Stimulated activated CD4-positive, alpha-beta T cell treated with anti-CD3 and anti-CD28 coated beads, Interleukin-1b, Interleukin-23, amount 100 ng/mL, for 4 hours (primary cell): ENCODE measurements at regions not wholly inside any gene's neighbourhood (a gene's known extent, or its start where the extent isn't known, plus 50 kb on each side); places are given as distances from the start of the nearest gene placed in this dataset.
"Not testable (repeated sequence)": the region's sequence is repeated elsewhere in the genome, so short reads cannot be mapped to it uniquely, and the experiment has no call there.

ENCODE experiments used
- DNase-seq, 2 donors: peaks; one replicate each; pipeline ENCODE4 v3.0.0-alpha.2; 2020; ENCODE audit warnings: low read depth in 2 of 2

DNA sequence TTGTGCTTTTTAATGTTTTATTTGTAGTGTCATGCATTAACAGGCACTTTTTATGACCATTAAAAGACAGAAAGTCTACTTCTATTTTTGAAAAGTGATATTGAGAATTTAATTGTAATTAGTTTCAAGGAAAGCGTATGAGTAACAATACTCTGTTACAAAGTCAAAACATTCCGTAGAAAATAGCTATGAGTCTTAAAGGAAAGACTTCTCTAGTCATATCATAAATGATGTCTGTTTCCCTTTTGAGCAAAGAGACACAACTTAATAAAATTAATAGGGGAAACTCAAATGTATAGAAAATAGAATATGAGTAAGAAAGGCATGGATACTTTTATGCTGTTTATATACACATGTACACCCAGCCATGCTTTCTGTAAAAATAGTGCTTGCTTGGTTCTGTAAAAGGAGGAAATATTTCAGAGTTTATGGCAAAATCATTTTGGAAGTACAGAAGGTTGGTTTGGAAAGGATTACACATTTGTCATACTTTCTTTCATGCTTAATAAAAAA is 107.8 kb upstream of the AHI1 start:
- DNase-seq = no peak

DNA sequence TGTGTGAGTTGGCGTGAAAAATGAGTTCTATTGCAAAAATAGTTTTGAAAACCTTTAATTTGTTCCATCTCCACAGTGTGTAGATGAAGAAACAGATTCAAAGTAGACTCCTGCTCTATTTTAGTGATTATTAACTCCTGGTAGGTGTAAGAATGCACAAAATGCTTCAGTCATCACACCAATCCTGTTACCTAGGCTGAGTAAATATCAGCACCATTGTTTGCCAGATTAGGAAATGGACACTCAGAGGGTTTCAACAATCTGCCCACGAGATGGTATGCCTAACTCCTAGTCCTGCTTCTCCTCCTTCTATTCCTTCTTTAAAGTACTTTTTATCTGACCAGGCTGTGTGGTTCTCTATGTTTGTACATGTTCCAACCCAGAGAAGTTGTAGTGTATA is 108.9 kb upstream of the AHI1 start:
- DNase-seq = no peak

DNA sequence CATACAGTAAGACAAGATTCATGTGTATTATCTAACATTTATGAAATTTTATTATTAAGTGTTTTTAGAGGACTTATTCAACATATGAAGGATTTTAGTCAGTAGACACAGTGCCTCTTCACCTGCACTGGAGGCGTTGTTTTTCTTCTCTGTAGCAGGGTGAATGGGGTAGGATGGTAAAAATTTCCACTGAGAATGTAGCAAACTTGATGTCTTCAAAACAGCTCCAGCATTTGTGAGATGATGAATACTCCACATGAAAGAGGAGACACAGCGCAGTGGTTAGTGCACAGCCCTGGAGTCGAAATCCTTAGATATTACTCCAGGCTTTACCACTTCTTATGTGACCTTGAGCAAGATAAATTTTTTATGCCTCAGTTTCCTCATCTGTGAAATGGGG is 110.5 kb upstream of the AHI1 start:
- DNase-seq = no peak

DNA sequence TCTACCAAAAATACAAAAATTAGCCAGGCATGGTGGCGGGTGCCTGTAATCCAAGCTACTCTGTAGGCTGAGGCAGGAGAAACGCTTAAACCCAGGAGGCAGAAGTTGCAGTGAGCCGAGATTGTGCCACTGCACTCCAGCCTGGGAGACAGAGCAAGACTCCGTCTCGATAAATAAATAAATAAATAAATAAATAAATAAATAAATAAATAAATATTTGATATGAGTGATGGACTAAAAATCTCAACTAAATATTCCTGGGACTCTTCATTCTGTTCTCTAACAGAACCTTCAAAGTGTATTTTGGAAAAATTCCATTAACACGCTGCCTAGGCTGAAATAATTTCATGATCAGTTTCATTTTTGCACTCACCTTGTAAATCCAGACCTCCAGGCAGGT is 112.7 kb upstream of the AHI1 start:
- not testable (repeated sequence) for DNase-seq

DNA sequence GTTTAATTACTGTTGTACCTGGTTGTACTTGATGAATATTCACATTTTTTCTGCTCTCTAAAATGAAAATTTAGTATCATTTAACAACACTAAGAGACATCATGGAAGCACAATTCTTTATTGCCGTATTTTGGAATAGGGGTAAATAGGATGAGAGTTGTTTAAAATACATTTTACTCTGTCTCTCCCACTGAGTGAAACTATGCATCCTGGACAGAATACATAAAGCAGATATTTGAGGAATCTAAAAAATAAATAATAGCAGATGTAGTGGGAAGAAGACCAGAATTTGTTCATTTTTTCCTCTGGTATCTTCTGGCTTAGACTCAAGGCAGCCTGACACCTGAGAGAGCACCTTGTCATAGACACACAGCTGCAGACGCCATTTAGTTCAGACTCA is 119.1 kb upstream of the AHI1 start:
- no peak for DNase-seq

DNA sequence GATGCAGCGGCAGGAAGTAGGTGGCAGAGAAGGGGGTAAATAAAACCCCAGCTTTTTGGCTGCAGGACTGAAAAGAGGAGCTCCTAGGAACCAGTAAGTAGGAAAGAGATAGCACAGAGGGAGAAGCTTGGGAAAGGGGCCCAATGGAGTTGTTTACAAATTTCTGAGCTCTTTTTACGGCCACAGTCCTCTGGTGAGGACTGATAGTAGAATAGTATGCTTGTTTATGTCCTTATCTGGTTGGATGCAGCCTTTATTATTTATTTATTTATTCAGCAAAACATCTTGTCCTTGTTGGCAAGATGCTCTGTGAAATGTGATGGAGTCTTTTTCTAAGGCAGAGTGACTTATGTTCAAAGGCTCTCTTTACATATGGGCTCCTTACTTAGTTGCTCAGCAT is 119.7 kb upstream of the AHI1 start:
- no peak for DNase-seq

DNA sequence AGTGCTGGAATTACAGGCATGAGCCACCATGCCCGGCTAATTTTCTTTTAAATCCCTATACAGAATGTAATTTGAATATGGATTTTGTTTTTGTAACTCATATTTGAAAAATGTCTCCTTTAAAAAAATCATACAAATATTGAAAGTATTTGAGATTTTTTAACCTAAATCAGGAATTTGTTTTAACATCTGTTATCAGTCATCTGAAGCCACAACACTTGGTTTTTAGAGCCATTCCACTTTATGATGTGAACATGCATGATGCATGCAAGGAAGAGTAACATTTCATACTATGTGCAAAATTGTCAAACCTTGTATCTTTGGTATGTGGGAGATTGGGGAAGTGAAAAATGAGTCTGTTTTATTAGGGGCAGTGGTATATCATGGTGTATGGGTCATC is 124.5 kb upstream of the AHI1 start:
- no peak for DNase-seq

DNA sequence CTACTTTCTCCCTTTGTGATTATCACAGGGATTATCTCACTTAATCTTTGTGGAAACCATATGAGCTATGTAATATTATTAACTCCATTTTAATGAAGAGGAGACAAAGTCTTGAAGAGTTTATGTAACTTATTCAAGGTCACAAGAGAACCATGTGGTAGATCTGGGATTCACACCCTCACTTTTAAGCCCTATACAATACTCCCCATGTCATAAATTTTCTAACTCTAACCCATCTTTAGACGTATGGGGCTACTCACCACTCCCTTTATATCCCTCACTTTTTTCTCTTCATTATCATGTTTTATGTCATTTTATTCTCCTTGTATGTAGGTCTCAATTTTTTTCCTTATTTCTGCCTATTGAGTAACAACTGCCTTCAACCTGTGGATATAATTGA is 126.4 kb upstream of the AHI1 start:
- no peak for DNase-seq

DNA sequence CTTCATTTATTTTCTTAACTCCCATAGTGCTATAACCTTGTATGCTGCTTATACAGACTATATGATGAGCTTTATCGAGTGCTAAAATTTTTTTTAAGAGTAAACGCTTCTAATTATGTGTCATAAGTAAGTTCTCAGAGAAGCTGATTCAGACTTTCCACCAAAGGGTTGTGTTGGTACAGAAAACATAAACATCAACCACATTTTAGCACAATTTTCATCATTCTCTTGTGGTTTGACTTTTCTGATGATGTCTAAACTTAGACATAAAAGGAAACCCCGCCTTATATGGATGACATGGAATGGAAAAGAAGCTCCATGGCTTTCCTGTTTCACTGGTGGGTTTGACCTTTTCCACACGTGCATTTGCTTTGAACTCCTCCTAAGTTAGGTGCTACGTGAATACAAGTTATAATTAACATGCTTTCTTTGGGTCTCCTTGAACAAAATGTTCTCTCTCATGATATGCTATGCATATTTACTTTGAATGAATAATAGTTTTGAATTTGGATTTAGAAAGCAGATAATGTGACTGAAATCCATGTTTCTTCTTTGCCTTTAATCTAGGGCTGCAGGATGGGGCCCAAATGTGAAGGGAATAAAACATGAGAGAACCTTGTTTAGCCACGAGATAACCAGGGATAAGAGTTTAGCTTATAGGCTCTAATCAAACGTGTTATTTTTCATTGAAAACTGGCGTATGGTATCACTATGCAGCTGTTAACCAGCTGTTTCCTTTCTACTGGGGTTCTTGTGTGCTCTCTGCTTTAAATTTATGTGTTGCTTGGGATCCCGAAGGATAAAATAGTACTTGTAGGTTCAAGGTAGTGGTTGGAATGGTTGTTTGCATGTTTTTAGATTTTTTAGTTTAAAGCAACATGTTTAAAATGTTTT is 127.1 kb upstream of the AHI1 start:
- no peak for DNase-seq

DNA sequence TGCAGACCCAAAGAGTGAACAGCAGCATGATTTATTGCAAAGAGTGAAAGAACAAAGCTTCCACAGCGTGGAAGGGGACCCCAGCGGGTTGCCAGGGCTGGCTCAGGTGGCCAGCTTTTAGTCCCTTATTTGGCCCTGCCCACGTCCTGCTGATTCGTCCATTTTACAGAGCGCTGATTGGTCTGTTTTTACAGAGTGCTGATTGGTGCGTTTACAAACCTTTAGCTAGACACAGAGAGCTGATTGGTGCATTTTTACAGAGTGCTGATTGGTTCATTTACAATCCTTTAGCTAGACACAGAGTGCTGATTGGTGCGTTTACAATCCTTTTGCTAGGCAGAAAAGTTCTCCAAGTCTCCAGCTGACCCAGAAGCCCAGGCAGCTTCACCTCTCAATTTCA is 128.5 kb upstream of the AHI1 start:
- DNase-seq = not testable (repeated sequence)

DNA sequence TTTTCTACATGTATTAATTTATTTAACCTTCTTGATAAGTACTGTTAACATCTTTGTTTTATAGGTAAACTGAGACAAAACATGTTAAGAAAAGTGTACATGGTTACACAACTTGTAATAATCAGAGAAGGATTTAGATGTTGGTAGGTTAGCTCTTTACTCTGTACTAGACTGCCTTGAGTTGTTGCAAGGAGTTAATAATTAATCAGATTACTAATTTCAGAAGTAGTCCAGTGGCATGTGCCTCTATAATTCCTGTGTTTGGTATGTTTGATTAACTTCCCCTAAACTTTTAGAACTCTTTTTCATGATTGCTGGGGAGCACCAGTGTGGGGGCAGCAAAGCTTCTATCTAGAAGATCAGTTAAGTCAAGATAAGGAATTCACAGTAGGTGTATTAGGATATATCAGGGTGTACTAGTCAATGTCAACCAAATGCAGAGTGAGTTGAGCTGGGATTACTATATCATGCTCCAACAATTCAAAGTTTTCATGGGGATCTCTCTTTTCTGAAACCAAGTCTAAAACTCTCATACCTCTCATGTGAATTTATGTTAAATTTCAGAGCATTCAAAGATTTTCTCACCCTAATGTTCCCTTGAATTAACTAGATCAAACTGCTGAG is 129.7 kb upstream of the AHI1 start:
- no peak for DNase-seq

DNA sequence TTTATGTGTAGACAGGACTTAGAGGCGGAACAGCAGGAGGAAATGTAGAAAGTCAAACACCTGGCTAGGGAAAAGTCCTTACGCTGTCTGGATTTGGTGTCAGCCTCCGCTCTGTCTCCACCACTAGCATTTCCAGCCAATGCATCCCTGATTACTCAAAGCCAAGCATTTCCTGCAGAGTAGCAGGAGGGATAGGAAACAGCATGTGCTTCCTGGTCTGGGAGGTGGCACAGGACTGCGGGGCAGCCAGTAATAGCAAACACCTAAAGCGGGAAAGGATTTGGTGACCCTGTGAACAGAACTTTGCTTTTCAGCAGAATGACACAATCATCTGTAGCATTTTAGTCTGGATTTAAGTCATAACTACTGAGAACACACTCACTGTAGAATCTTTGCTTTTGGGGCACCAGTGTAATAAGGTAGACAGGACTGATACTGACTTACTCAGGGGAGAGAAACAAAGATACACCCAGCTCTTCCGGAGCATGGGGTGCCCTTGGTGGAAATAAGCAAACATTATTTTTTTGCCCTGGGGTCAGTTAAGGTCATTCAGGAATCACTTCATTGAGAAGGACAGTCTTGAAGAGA is 133.3 kb upstream of the AHI1 start:
- DNase-seq = no peak

DNA sequence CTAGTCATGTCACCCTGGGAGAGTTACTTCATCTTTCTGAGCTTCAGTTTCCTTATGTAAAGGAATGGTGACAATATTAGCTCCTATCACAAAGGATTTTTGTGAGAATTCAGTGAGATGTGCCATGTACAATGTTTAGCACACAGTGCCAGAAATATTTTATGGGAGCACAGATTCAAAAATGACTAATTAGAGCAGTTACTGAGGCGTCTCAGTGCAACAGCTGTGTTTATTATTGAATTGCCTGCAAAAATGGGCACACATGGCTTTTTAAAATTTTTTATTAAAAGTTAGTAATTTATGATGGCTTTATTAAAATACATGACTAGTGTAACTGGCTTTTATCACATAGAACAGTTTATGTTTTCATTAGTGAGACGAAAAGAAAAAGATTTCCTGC is 134.3 kb upstream of the AHI1 start:
- no peak for DNase-seq

DNA sequence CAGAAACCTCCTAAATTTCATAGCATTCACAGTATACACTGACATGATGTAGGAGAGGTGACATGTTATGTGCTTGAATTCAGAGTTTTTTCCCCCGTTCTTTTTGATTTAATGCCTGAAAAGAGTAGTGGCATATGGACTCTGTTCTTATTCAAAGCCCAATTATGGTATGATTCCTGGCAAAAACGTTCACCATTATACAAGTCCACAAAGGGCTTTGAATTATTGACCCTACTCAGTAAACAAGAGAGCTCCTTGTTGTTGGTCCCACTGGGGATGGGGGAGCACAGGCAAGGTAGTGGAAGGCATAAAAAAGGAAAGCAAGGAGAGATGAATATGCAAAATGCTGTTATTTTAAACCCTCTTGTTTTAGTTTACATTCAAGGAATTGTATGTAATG is 136.0 kb upstream of the AHI1 start:
- DNase-seq = no peak

DNA sequence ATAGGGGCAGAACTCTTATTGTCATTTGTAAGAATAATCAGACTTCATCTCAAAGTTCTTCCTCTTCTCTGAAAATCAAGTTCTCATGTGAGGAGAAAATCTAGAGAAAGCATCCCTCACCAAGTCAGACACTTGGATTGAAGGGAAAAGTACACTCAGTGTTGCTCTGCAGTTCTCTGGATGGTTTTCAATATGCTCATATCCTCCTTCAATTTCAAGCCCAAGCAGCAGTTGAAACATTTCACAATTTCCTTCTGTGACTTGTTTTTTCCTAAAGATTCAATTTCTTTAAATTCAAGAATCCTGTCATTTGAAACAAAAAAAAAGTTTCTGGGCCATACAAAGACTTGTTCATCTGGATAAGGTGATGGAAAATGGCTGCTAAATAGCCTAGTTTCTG is 140.2 kb upstream of the AHI1 start:
- no peak for DNase-seq

DNA sequence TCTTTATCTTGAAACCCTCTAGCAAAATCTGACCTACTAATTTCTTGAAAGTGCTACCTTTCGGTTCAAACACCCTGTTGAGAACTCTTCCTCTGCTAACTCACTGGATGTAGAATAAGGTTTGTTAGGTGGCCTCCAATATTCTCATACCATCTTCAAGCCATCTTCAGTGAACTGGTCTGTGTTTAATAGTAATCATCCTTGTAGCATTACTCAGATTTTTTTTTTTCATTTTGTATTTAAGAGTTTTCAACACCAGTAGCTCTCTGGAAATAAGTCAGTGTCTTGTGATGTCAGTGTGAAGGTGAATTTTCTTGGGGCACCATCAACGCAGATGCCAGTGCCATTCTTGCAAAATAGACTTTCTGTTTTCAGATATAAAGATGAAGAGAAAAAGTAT is 140.6 kb upstream of the AHI1 start:
- DNase-seq = no peak

DNA sequence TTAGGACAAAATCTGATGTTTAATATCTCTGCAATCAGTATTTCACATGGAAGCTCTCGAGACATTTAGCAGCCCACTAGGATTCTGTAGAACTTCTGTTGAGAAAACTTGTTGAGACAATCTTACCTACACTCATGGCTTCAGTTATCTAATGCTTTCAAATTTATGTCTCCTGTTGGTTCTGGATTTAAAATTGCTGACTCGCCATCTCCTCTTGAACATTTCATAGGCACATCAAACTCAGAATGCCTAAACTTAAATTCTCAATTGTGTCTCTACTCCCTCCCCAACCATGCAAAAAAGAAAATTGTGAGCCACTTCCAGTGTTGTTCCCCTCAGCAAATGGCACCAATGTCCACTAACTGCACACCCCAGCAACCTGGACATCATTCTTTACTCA is 142.5 kb upstream of the AHI1 start:
- no peak for DNase-seq

DNA sequence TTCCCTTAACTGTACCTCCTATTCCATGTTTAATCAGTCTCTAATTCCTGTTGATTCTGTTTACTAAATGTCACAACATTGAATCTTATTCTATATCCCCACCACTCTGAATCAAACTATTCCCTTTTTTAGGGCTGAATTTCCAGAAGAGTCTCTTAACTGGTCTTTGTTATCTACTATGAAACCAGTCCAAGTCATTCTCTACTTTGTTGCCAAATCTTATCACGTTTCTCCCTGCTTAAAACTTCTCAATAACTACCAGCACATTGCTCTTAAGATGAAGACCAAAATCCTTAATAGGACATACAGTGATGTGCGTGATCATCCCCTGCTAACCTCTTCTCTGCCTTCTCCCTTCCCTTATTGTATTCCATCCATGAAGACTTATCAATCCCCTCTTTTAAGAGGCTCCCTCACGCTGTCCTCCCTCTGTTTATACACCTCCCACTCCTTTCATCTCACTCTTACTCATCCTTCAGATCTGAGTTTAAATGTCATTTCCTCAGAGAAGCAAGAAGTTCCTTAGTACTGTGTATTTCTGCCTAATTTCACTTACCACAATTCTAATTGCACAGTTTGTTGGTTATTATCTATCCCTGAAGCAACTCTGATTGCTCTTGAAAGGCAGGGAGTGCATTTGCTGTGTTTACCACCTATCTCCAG is 143.0 kb upstream of the AHI1 start:
- no peak for DNase-seq

DNA sequence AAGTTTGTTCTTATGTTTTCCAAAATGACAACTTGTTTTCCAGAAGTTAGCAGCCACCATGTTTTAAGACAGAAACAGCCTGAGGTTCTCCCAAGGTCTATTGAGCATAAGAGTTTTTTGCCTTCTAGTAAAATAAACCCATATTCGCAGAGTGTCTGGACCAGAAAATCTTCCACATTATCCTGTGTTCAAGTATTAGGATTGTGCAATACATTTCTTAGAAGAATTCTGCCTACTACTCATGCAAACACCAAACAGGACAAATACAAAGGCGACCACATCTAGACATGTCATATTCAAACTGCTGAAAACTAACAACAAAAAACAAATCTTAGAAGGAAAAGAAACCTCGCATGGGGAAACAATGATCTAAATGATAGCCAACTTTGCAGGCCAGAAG is 145.4 kb upstream of the AHI1 start:
- DNase-seq = no peak

DNA sequence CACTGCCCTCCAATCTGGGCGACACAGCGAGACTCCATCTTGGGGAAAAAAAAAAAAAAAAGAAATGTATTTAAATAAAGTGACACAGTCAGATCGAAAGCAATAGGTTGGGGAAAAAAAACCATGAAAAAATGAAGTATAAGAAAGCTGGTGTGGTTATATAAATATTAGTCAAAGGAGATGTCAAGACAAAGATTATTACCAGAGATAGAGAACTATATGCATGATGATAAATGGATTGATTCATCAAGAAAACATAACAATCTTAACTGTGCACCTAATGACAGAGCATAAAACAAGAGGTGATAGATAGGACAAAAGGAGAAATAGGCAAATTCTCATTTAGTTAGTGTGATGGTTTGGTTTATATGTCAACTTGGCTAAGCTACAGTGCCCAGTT is 146.9 kb upstream of the AHI1 start:
- DNase-seq = no peak

DNA sequence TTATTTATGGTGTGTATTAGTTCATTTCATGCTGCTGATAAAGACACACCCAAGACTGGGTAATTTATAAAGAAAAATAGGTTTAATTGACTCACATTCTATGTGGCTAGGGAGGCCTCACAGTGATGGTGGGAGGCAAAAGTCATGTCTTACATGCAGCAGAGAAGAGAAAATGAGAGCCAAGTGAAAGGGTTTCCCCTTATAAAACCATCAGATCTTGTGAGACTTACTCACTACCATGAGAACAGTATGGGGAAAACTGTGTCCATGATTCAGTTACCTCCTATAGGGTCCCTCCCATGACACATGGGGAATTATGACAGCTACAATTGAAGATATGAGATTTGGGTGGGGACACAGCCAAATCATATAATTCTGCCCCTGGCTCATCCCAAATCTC is 150.0 kb upstream of the AHI1 start:
- DNase-seq = no peak

DNA sequence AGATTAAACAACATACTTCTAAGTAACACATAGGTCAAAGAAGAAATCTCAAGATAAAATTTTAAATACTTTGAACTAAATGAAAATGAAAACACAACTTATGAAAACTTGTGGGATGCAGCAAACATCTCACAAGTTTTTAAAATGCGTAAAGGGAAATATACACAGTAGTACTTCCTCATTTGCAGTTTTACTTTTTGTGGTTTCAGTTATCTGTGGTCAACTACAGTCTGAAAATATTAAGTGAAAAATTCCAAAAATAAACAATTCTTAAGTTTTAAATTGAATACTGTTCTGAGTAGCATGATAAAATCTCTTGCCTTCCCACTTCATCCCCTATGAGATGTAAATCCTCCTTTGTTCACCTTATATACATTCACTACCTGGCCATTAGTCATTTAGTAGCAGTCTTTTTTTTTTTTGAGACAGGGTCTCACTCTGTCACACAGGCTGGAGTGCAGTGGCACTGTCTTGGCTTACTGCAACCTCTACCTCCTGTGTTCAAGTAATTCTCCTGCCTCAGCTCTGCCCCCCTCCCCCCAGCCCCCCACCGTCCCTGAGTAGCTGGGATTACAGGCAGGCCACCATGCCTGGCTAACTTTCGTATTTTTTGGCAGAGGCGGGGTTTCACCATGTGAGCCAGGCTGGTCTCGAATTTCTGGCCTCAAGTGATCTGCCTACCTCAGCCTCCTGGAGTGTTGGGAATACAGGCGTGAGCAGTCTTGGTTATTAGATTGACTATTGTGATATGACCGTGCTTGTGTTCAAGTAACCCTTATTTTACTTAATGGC is 154.6 kb upstream of the AHI1 start:
- no peak for DNase-seq
